DOHH2 (cell line): ENCODE measurements at regions not wholly inside any gene's neighbourhood (a gene's known extent, or its start where the extent isn't known, plus 50 kb on each side); places are given as distances from the start of the nearest gene placed in this dataset.

Experiments
- H3F3A ChIP-seq: fragments of 200-600 bp; sonication (generic), shearing (Covaris generic); 2 replicates; pipeline ENCODE4 v1.6.0; 2016; ENCODE audit warnings: antibody characterized with exemption, mild to moderate bottlenecking; ENCODE audit not compliant: control insufficient read depth, insufficient read depth
- H3K27ac ChIP-seq: fragments of 200-600 bp; sonication (generic); 2 replicates; pipeline ENCODE4 v1.5.1; 2014; ENCODE audit warnings: low read depth, mild to moderate bottlenecking, low read length, moderate library complexity
- H3K27me3 ChIP-seq: fragments of 200-600 bp; sonication (generic); 2 replicates; pipeline ENCODE4 v1.6.1; 2014; ENCODE audit warnings: mild to moderate bottlenecking, low read length, mixed read lengths; ENCODE audit not compliant: control insufficient read depth
- H3K36me3 ChIP-seq: fragments of 200-600 bp; sonication (generic); 2 replicates; pipeline ENCODE4 v1.6.1; 2014; ENCODE audit warnings: mild to moderate bottlenecking, low read length, moderate library complexity, mixed read lengths; ENCODE audit not compliant: control insufficient read depth
- H3K4me1 ChIP-seq: fragments of 200-600 bp; sonication (generic); 2 replicates; pipeline ENCODE4 v1.6.1; 2014; ENCODE audit warnings: mild to moderate bottlenecking, low read length, mixed read lengths; ENCODE audit not compliant: control insufficient read depth
- H3K4me2 ChIP-seq: fragments of 200-600 bp; sonication (generic); 2 replicates; pipeline ENCODE4 v1.6.0; 2014; ENCODE audit warnings: mild to moderate bottlenecking, low read length, moderate library complexity
- H3K4me3 ChIP-seq: fragments of 200-600 bp; sonication (generic); 2 replicates; pipeline ENCODE4 v1.5.1; 2014; ENCODE audit warnings: mild to moderate bottlenecking, low read length, mixed read lengths
- H3K79me2 ChIP-seq: fragments of 200-600 bp; sonication (generic); 2 replicates; pipeline ENCODE4 v1.6.1; 2014; ENCODE audit warnings: mild to moderate bottlenecking, low read length, mixed read lengths; ENCODE audit not compliant: control insufficient read depth
- H3K9me2 ChIP-seq: fragments of 200-600 bp; sonication (generic); replicated peaks from 2 replicates; pipeline ENCODE4 v1.6.1; 2014; ENCODE audit warnings: mild to moderate bottlenecking, low read length, mixed read lengths; ENCODE audit not compliant: control insufficient read depth
- H3K9me3 ChIP-seq: fragments of 200-600 bp; sonication (generic); 2 replicates; pipeline ENCODE4 v1.6.1; 2014; ENCODE audit warnings: antibody characterized with exemption, low read length, mixed read lengths; ENCODE audit not compliant: control insufficient read depth, insufficient read depth
- H4K20me1 ChIP-seq: fragments of 200-600 bp; sonication (generic); 2 replicates; pipeline ENCODE4 v1.6.0; 2014; ENCODE audit warnings: low read depth, mild to moderate bottlenecking, antibody characterized with exemption, low read length, moderate library complexity; ENCODE audit not compliant: control insufficient read depth, insufficient read depth
- EZH2phosphoT487 ChIP-seq: fragments of 200-600 bp; sonication (generic); IDR thresholded peaks from 2 replicates; pipeline ENCODE4 v1.6.1; 2017; ENCODE audit warnings: borderline replicate concordance, mild to moderate bottlenecking, antibody characterized with exemption, low read length, moderate library complexity, mixed read lengths
- TF ChIP-seq, protein P1 (sequence below): fragments of 200-600 bp; sonication (generic); IDR thresholded peaks from one replicate; pipeline ENCODE4 v1.5.1; 2014; ENCODE audit warnings: antibody characterized with exemption, mild to moderate bottlenecking, low read depth, low read length; ENCODE audit not compliant: poor library complexity, severe bottlenecking

DNA sequence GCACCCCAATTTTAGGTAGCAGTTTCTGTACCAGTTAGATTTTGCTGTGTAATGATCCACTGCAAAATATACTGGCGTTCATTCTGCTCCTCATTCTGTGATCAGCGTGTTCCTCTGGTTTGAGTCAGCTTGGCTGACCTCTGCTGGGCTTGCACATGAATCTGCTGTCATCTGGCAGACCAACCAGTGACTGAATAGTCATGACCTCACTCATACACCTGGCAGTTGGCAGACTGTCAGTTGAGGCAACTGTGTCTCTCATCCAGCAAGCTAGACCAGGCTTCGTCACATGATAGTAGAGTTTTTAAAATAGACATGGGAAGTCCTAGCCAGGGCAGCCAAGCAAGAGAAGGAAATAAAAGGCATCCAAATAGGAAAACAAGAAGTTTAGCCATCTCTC is 316.3 kb upstream of the LARGE1 start:
- no peak for TF ChIP-seq EZH2phosphoT487
- TF ChIP-seq, protein P1, sequence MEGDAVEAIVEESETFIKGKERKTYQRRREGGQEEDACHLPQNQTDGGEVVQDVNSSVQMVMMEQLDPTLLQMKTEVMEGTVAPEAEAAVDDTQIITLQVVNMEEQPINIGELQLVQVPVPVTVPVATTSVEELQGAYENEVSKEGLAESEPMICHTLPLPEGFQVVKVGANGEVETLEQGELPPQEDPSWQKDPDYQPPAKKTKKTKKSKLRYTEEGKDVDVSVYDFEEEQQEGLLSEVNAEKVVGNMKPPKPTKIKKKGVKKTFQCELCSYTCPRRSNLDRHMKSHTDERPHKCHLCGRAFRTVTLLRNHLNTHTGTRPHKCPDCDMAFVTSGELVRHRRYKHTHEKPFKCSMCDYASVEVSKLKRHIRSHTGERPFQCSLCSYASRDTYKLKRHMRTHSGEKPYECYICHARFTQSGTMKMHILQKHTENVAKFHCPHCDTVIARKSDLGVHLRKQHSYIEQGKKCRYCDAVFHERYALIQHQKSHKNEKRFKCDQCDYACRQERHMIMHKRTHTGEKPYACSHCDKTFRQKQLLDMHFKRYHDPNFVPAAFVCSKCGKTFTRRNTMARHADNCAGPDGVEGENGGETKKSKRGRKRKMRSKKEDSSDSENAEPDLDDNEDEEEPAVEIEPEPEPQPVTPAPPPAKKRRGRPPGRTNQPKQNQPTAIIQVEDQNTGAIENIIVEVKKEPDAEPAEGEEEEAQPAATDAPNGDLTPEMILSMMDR, result no peak
- no peaks in the 10 kb centered on the region for H3K27me3 ChIP-seq
- H3K9me3 ChIP-seq, result no peaks in the 10 kb centered on the region; the same call in 1 of the 2 replicates
- peaks cover 3% of the 10 kb centered on the region; the same call in 1 of the 2 replicates for H3K9me2 ChIP-seq
- no peak overlapping the region for H3K4me3 ChIP-seq
- H3K79me2 ChIP-seq, result no peaks in the 10 kb centered on the region
- no peaks in the 10 kb centered on the region for H3K4me1 ChIP-seq
- no peaks in the 10 kb centered on the region for H3K36me3 ChIP-seq
- no peak overlapping the region for H3K4me2 ChIP-seq
- no peaks in the 10 kb centered on the region for H3F3A ChIP-seq
- no peaks in the 10 kb centered on the region for H4K20me1 ChIP-seq
- no peak overlapping the region for H3K27ac ChIP-seq

DNA sequence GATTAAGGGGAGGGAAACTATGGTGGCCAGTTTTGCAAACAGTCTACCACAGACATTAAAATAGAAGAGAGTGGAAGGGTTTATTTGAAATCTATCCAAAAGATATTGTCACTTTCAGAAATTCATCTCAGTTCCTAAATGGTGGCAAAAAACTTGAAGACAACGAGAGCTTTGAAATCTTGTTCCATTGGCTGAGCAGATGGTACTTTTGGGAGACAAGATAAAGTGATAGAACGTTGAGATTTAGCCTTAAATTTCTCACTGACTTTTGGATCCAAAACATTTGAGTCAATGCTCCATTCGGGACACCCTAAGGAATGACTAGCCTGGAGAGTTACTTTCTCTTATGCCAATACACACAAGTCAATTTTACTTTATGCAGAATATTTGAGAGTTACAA is 319.1 kb upstream of the LARGE1 start:
- Histone ChIP-seq H3K27me3 (no peaks in the 10 kb centered on the region), H3K9me3 (no peaks in the 10 kb centered on the region; the same call in 1 of the 2 replicates), H3K79me2 (no peaks in the 10 kb centered on the region), H3K4me2 (no peak overlapping the region), H3K27ac (no peak overlapping the region), H3K4me3 (no peak overlapping the region), H3K36me3 (no peaks in the 10 kb centered on the region), H3K9me2 (peaks cover 3% of the 10 kb centered on the region; the same call in 1 of the 2 replicates), H3K4me1 (no peaks in the 10 kb centered on the region), H4K20me1 (no peaks in the 10 kb centered on the region), H3F3A (no peaks in the 10 kb centered on the region)
- TF ChIP-seq, protein P1, result no peak
- TF ChIP-seq EZH2phosphoT487, result no peak

DNA sequence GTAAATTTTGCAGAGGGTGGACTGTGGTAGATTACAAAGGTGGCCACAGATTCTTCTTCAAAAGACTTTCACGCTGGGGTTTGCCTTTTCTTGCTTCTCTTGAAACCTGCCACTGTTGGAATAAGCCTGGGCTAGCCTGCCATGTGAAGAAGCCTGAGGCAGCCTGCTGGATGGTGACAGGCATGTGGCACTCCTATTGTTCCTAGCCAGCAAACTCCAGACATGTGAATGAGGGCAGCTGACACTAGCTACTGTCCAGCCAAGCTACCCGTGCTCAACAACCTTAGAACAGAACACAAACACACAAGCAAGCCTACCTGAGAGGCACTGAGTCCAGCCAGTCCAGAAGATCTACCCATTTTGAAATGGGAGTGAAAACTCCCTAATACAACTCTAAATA is 322.7 kb upstream of the LARGE1 start:
- H3F3A ChIP-seq, result no peaks in the 10 kb centered on the region
- TF ChIP-seq EZH2phosphoT487, result no peak
- H3K36me3 ChIP-seq, result no peaks in the 10 kb centered on the region
- H4K20me1 ChIP-seq, result no peaks in the 10 kb centered on the region
- H3K9me2 ChIP-seq, result peaks cover 3% of the 10 kb centered on the region; the same call in 1 of the 2 replicates
- no peak overlapping the region for H3K27ac ChIP-seq
- H3K27me3 ChIP-seq, result no peaks in the 10 kb centered on the region
- no peaks in the 10 kb centered on the region for H3K9me3 ChIP-seq
- H3K4me3 ChIP-seq, result no peak overlapping the region
- no peaks in the 10 kb centered on the region for H3K79me2 ChIP-seq
- H3K4me1 ChIP-seq, result no peaks in the 10 kb centered on the region
- no peak overlapping the region for H3K4me2 ChIP-seq

DNA sequence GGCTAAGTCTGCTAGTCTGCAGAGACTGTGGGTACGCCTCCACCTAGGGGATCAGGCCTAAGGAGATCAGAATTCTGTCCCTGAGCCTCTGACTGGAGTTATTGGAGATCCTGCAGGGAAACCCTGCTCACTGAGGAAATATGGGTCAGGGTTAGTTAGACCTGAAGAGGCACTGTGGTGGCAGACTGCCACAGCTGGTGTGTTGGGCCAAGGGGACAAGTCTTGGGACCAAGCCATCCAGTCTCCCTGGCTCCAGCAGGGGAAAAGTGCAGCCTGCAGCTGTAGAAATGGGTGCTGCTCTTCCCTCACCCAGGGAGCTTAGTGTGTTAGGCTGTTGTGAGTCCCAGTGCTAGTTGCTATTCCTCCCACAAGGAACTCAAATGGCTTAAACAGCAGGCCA is 334.8 kb upstream of the LARGE1 start:
- Histone ChIP-seq H3K9me2 (no peaks in the 10 kb centered on the region), H3K4me2 (no peak overlapping the region), H3K9me3 (no peaks in the 10 kb centered on the region), H3K79me2 (no peaks in the 10 kb centered on the region), H3K27me3 (no peaks in the 10 kb centered on the region), H3F3A (no peaks in the 10 kb centered on the region), H3K27ac (no peak overlapping the region), H3K4me3 (no peak overlapping the region), H3K36me3 (no peaks in the 10 kb centered on the region), H4K20me1 (no peaks in the 10 kb centered on the region), H3K4me1 (no peaks in the 10 kb centered on the region)
- TF ChIP-seq, protein P1, result no peak
- TF ChIP-seq EZH2phosphoT487, result no peak
